OCI-LY7 (cell line): ENCODE measurements at regions not wholly inside any gene's neighbourhood (a gene's known extent, or its start where the extent isn't known, plus 50 kb on each side); places are given as distances from the start of the nearest gene placed in this dataset.

Experiments
- EZH2phosphoT487 ChIP-seq: fragments of 200-600 bp; sonication (generic); IDR thresholded peaks from 2 replicates; pipeline ENCODE4 v1.6.1; 2018; ENCODE audit warnings: low read depth, borderline replicate concordance, mild to moderate bottlenecking, mixed run types, antibody characterized with exemption, low read length, moderate library complexity, mixed read lengths
- TF ChIP-seq, protein P1 (sequence below): fragments of 200-600 bp; sonication (generic); conservative IDR thresholded peaks from 2 replicates; pipeline ENCODE4 v1.5.1; 2014; ENCODE audit warnings: mild to moderate bottlenecking, antibody characterized with exemption, low read length, moderate library complexity, mixed read lengths

DNA sequence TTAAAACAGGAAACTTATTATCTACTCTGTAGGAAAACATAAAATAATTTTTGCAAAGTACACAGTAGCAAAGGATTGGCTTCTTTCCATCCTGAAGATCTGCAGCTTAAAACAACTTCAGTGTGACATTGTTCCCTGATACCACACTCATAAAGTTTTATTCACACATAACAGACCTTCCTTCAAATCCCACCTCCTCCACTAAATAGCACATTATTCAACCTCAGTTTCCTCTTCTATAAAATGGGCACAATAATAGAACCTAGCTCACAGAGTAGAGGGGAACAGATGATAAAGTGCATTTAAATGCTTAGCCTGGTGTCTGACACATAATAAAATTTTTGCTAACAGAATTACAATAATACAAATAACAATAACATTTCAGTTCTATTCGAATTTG, 250.4 kb upstream of the RBBP8 start:
- TF ChIP-seq, protein P1, sequence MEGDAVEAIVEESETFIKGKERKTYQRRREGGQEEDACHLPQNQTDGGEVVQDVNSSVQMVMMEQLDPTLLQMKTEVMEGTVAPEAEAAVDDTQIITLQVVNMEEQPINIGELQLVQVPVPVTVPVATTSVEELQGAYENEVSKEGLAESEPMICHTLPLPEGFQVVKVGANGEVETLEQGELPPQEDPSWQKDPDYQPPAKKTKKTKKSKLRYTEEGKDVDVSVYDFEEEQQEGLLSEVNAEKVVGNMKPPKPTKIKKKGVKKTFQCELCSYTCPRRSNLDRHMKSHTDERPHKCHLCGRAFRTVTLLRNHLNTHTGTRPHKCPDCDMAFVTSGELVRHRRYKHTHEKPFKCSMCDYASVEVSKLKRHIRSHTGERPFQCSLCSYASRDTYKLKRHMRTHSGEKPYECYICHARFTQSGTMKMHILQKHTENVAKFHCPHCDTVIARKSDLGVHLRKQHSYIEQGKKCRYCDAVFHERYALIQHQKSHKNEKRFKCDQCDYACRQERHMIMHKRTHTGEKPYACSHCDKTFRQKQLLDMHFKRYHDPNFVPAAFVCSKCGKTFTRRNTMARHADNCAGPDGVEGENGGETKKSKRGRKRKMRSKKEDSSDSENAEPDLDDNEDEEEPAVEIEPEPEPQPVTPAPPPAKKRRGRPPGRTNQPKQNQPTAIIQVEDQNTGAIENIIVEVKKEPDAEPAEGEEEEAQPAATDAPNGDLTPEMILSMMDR = no peak
- no peak for TF ChIP-seq EZH2phosphoT487
